Lung microvascular endothelial cell (primary cell): ENCODE measurements at regions not wholly inside any gene's neighbourhood (a gene's known extent, or its start where the extent isn't known, plus 50 kb on each side); places are given as distances from the start of the nearest gene placed in this dataset.

Experiments used
- DNase-seq, 2 donors: peaks; one replicate each; pipeline versions ENCODE4 v3.0.0 to v3.0.0-alpha.2; 2010; ENCODE audit warnings: low read depth in 2 of 2

DNA sequence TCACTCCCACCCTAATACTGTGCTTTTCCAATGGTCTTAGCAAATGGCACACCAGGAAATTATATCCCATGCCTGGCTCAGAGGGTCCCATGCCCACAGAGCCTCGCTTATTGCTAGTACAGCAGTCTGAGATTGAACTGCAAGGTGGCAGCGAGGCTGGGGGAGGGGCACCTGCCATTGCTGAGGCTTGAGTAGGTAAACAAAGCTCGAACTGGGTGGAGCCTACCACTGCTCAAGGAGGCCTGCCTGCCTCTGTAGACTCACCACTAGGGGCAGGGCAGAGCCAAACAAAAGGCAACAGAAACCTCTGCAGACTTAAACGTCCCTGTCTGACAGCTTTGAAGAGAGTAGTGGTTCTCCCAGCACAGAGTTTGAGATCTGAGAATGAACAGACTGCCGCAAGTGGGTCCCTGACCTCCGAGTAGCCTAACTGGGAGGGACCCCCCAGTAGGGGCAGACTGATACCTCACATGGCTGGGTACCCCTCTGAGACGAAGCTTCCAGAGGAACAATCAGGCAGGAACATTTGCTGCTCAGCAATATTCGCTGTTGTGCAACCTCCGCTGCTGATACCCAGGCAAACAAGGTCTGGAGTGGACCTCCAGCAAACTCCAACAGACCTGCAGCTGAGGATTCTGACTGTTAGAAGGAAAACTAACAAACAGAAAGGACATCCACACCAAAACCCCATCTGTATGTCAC is 150.7 kb upstream of the FOXA2 start:
- DNase-seq = peak; percentile 13 to 55

DNA sequence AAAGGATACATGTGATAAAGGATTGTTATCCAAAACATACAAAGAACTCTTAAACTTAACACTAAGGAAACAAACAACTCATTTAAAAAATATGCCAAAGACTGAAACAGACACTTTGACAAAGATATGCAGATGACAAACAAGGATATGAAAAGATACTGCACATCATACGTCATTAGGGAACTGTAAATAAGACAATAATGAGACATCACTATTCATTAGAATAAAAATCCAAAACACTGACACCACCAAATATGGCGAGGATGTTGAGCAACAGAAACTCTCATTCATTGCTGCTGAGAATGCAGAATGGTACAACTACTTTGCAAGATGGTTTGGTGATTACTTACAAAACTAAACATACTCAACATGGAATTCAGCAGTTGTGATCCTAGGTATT is 156.5 kb upstream of the FOXA2 start:
- no peak for DNase-seq

DNA sequence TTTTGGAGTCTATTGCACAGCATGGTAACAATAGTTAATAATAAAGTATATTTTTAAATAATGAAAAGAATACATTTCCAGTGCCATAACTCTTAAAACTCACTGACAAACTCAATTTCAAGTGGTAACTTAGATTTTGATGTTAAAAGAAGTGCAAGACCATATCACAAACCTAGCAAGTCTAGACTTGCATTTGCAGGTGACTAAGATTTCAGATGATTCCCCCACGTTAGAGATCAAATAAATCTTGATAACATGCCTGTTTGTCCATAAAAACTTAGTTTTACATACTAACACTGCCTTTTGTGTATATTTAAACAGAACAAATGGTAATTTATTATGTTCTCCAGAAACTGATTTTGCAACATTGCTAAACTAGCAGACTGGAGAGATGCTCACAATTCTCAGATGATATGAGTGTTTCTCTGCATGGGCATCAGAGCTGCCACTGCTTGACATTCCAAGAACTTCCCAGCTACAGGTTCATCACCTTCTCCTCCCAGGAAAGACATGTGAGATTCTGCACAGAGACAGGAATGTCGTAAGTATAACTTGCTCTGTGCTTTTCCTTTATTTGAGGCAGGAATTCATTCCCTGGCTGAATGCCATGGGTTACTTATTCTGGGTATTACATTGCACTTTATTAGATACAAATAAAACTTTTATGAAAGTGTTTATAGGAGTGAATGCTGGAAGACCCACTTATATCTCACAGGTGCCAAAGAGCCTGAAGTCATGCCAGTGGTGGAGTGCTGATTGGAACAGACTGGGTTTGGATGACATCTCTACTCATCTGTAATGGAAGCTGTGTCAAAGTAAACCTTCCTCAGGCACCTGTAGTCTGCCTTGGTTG is 160.2 kb upstream of the FOXA2 start:
- DNase-seq = peak; percentile 10 to 39

DNA sequence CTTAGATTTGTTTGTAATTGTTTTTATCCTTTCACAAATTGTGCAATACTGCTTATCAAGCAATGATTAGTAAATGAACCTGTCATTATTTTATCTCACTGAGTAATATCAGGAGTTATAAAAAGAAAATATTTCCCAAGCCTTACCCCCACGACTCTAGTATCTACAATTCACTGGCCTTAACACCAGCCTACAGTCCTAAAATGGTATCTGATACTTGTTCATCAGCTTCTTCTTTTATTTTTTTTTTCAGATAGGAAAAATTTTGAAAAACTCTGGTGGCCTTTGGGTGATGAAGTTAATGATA is 160.8 kb upstream of the FOXA2 start:
- no peak for DNase-seq

DNA sequence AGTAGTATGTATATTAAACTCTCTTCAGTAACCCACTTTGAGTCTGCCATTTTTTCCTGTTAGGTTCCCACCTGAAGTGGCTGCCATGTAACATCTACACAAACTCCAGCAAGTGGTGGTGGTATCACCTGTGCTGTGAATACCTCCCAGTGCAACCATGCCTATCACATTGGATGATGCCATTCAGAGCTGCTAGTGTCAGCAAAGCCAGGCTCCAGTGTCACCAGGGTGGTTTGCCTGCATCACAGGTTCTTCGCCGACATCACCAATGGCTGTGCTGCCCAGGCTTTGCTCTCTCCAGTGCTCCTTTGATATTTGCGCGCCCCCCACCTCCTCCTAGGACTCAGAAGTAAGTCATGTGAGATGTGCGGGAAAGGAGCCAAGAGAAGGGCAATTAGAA is 162.6 kb upstream of the FOXA2 start:
- no peak for DNase-seq

DNA sequence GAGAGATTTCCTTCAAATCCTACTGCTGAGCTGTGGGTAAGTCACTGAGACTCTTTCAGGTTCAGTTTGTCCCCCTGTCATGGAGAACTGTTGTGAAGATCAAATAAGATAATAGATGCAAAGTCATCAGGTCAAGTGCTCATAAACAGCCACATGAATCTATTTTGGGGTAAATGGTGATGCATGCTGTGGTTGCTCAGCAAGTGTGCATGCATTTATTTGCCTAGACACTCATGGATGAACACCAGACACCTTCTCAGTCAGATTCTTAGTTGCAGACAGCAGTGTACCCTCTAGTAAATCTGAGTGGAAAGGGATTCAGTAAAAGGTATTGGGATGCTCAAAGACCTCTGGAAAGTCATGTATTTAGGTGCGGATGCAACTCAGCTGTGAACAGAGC is 168.0 kb upstream of the FOXA2 start:
- DNase-seq = no peak

DNA sequence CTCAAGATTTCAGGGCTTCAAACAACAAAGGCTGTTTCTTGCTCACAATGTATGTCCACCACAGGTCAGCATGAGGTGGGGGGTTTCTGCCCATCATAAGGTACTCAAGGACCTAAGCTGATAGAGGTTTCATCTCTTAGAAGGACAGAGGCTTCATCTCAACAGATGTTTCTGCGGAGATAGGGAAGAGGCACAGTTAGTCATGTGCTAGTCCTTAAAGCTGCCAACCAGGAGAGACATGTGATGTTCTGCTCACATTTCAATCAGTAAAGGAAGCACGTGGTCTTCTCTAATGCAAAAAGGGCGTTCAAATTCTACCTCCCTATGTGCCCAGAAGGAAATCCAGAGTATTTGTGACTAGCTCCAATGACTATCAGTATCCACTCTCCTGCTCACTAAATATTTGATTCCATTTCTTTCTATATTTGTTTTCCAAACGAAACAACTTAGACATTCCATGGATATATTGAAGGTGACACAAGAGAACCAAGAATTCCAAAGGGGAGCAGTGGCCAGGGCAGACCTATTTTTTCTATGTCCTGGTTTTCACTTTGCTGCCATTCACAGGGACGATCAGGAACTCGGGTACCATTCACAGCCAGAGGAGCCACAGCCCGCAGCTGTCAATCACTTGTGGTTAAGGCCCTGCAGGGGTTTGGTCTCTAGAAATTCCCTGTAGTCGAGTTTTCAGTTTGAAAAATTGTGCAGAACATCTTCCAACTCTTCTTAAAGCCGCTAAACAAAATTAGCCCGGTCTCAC is 173.2 kb upstream of the FOXA2 start:
- no peak for DNase-seq

DNA sequence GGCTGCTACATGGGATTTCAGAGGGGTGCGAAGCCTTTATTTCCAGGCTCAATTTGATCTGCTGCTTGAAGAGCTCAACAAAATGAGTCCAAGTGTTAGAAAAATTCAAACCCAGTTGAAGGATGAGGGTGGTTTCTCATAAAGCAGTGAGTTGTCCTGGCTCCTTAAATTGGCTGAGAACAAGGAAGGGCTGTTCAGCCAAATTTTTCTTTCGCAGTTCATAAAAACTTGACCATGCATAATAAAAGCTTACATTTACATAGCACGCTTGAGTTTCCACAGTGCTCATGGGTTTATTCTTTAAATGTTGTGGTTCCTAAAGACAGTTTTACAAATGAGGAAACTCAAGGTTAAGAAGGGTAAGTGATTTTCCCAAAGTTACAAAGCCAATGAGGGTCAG is 174.4 kb upstream of the FOXA2 start:
- DNase-seq = no peak

DNA sequence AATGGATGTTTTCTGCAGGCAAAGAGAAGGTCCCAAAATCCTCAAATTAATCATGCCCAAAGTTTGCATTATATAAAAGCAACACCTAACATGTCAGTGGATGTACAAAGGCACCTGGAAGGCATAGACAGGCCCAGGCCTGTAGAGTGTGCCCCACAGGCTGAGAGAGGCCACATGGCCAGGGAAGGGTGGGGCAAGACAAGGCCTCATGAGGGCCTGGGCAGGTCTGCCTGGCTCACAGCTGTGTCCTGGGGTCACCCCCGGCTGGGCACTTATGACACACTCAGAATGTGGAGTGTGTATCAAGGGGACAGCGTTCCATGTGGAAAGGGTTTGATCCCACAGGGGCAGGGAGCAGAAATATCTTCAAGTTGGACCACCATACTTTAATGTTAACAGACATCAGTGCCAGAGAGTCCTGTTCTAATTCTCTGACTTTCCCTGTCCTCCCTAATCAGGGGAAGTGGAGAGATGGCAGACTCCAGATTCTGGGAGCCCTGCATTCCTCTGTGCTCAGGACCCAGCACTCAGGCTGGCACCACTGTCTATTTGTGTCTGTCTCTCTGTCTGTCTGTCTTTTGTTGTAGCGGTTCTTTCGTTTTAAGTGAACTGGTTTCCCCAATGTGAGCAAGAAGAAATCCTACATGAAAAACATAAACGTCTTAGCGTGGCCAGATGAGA is 178.3 kb upstream of the FOXA2 start:
- peak in 1 of 2 donors; percentile 4 for DNase-seq

DNA sequence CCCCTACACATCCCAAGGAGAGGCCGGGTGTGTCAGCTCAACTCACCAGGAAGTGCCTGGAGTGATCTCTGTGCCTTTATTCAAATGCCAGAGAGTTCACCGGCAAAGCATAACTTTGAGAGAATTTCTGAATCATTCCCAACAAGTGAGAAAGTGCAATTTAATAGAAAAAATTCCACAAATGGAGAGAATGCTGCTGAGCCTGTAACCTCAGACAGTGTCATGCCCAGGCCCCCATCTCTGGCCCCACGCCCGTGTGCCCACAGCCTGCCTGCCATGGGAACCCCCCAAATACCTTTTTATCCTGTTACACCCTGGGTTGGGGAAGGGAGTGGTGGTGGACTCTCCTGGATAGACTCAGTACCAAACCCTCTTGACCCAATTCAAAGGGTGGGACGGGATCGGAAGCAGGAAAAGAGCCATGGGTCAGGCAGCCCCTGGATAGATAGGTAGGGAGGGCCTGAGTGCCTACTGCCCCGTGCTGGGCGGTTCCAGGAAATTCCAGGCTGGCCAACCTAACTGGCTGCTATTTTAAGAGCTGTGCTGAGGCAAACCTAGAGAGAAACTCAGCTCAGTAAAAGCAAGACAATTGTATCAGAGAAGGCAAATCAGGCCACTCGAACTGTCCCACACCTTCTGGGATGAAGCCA is 179.0 kb upstream of the FOXA2 start:
- DNase-seq = peak; percentile 59 to 64

DNA sequence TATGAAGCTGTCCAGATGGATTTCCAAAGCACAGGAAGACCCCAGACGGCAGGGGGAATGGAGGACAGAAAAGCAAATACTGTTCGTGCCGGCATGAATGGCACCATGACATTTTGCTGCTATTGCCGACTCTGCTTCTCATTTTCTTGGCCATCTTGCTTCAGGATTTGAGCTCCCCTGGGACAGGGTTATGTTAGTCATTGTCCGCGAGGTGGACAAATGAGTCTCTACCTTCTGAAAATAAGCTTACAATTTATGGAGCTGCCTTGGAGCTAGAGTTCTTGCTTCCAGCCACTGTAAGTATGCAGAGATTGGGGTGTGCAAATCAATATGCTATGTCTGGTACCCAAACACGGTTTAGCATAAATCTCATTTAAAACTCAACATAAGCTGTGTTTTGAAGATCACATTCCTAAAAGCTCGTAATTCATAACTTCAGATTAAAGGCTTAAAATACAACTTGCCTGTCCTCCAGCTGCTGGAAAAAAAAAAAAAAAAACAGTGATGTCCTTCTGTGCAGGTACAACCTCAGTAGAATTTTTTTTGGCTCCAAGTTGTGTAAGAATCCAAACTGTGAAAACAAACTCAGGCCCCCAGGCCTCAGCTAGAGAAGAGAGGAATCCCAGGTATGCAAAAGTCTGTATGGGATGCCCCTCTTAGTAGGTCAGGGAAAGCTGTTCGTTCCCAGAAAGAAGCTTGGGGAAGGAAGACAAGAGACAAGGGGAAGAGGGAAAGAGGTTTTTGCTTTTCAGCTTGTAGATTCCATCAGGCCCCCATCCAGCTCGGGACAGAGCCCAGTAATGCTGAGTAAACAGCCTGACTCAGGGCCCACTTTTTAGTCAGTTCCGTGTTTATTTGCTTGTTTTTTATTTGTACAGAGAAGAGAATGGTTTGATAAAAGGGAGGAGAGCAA is 184.2 kb upstream of the FOXA2 start:
- DNase-seq = peak in 1 of 2 donors; percentile 10

DNA sequence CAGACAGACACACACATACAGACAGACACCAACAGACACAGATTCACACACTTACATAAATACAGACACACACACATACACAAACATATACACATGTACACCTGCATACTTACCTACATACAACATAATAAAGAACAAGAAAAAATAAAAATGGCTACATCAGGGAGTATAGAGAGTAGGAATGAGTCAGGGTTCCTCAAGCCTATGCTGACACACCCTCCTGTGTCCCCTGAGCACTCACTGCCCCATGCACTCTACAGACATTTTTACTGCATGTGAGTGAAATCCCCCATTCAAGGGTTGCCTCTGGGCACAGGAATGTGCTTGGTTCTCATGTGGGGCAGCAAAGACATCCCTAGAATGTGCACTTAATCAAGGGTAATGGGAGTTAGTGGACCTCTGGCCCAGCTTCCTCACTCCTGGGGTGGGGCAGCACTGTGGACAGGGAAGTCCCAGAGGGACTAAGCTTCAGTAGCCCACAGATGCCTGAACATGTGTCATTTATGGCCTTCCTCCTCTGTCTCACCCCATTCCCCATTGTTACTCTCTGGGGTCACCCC is 185.9 kb upstream of the FOXA2 start:
- no peak for DNase-seq

DNA sequence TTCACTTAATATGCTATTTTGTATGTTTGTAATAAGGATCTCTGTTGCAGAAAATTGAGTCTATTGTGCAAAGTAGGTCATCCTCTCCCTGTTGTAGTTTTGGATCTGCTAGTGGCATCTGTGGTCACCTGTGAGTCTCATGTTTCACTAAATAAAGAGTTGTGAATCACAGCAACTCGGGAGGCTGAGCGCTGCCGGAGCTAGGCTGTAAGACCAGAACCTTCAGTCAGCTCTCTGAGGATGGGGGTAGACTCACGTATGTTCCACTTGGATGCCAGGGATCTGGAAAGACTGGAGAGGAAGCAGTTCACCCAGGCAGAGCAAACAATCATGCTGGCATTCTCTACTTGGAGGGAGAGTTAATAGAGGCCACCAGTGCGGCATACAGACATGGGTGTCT is 187.3 kb upstream of the FOXA2 start:
- no peak for DNase-seq

DNA sequence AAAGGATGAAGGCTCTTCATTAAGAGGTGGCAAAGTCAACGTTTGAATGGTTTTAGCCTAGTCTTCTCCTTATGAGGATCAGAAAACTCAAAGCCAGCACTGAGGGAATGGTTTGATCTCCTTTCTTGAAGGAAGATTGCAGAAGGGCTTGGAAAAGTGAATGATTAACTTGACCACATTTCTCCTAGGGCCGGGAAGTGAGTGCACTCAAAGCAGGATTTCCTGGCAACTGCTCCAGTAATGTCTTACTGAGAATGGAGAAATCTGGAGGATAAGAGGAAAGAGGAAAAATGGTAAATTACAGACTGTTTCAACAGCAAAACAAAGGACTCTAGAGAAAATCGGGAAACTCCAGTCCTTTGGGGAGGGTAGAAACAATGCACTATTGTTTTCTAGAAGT is 189.0 kb upstream of the FOXA2 start:
- DNase-seq = peak in 1 of 2 donors; percentile 36

DNA sequence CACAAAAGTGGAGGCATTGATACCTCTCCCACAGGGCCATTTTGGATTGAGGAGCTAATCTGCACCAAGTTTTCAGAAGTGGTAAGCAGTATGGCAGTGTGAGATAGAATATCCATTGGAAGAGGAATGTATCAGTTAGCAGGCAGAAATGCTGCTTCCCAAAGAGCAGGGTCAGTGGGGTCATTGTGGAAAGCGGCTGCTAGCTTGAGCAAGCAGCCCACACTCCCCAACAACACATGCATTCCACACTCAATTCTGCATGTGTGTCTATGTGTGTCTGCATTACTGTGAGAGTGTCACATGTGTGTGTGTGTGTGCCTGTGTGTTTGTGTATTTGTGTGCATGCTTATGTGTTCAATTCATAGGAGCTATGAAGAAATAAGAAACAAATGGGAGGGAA is 190.9 kb upstream of the FOXA2 start:
- DNase-seq = no peak

DNA sequence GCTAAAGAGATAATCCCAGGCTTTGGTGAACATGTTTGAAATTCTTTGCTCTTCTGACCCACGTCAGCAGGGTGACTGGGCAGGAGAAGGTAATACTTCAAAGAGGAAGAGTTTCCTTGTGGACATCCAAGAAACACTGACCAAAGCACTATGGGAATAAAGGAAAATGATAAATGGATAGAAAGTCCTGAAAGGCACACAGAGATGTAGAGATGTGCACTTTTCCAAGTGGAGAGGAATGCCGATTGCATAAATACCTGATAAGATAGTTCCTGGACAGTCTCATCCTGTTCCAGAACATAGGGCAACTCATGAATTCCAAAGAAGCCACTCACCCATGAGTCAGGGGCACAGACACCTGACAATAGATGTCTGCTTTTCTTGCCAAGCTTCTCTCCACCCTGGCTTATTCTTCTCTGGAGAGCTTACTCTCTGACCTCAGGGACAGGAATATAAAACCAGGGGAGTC is 191.3 kb upstream of the FOXA2 start:
- DNase-seq = peak; percentile 35 to 58

DNA sequence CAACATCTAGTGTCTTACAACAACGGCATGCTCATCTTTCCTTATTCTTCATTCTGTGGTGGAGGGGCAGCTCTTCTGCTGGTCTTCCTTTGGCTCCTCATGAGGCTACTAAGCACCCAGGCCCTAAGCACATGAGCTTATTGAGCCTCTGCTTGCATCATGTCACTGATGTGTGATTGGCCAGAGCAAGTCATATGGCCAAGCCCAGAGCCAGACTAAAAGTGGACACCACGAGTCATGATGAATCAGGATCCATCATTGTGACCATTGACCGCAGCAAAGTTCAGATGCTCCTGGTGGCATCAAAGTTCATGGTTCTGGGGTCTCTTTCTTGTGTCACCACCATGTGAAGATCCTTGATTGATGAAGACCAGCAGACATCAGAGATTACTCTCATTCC is 192.0 kb upstream of the FOXA2 start:
- no peak for DNase-seq

DNA sequence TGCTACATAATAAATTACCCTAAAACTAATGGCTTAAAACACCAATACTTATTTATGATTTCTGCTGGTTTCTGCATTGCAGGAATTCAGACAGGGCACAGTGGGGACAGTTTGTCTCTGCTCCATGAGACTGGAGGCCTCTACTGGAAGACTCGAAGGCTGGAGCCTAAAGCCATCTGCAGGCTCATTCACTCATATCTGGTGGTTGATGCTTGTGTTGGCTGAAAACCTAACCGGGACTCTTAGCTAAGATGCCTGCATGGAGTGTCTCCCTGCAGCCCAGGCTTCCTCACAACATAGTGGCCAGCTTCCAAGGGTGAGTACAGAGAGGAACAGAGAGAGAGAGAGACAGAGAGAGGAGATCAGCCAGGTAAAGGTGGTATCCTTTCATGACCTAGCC is 195.5 kb upstream of the FOXA2 start:
- DNase-seq = no peak

DNA sequence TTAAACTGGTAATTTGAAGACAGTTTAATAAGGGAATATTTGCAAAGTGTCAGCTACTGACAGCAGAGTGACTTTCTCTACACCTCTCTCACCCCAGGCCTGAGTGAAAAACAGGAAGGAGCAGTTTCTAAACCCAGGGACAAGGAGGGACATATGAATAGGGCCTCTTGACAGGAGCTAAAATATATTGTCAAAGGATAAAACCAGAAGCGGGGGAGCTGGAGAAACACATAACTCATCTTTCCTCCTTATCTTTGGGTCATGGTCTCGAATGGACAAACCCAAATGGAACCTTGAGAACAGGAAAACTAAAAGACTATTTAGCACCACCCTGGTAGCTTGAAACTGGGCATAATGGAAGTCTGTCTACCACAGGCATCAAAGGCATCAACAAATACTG is 197.5 kb upstream of the FOXA2 start:
- DNase-seq = no peak

DNA sequence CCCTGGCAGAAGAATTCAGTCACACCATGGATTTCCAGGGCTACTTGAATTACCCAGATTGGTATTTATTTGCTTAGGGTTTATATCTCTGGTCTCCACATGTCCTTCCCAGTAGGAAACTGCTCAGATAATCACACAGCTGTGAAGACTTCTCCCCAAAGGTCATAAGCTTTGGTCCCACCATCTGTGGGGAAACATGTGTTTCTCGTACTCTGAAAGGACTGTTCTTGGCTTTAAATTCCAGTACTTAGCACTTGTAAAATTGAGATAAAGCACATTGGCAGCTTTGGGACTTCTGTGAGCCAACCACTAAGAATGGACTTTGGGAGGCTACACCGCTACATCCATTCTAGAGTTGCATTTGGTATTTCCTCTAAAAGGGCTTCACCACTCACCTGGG is 205.3 kb upstream of the FOXA2 start:
- no peak for DNase-seq
